WTC11 (cell line): ENCODE measurements at regions not wholly inside any gene's neighbourhood (a gene's known extent, or its start where the extent isn't known, plus 50 kb on each side); places are given as distances from the start of the nearest gene placed in this dataset.

Experiments
- CREB1 ChIP-seq: sonication (generic); formaldehyde crosslinking; IDR thresholded peaks from 2 replicates; pipeline ENCODE4 v1.8.0; 2023; ENCODE audit warnings: mild to moderate bottlenecking, missing genetic modification reagents
- CTCF ChIP-seq: fragments of 200-600 bp; IDR thresholded peaks from 2 replicates; pipeline ENCODE4 v1.8.0; 2022; ENCODE audit warnings: antibody characterized with exemption
- E2F5 ChIP-seq: sonication (generic); formaldehyde crosslinking; IDR thresholded peaks from 2 replicates; pipeline ENCODE4 v1.8.1; 2022; ENCODE audit warnings: mild to moderate bottlenecking, moderate library complexity, missing genetic modification reagents
- ESRRA ChIP-seq: sonication (generic); formaldehyde crosslinking; IDR thresholded peaks from 2 replicates; pipeline ENCODE4 v1.8.1; 2022; ENCODE audit warnings: mild to moderate bottlenecking, missing genetic modification reagents, borderline replicate concordance
- FOXK1 ChIP-seq: sonication (generic); formaldehyde crosslinking; IDR thresholded peaks from 2 replicates; pipeline ENCODE4 v1.8.0; 2022; ENCODE audit warnings: mild to moderate bottlenecking, moderate library complexity, missing genetic modification reagents
- MAX ChIP-seq: sonication (generic); formaldehyde crosslinking; IDR thresholded peaks from 2 replicates; pipeline ENCODE4 v1.8.0; 2022; ENCODE audit warnings: mild to moderate bottlenecking, missing genetic modification reagents
- SOX15 ChIP-seq: fragments of 250-450 bp; sonication (Bioruptor Pico); IDR thresholded peaks from 2 replicates; pipeline ENCODE4 v1.9.0; 2021; ENCODE audit warnings: mild to moderate bottlenecking
- TCF7 ChIP-seq: sonication (generic); formaldehyde crosslinking; IDR thresholded peaks from 2 replicates; pipeline ENCODE4 v1.8.0; 2022; ENCODE audit warnings: mild to moderate bottlenecking, low read depth, missing genetic modification reagents, moderate library complexity
- ZBTB21 ChIP-seq: sonication (generic); formaldehyde crosslinking; IDR thresholded peaks from 2 replicates; pipeline ENCODE4 v1.8.1; 2023; ENCODE audit warnings: mild to moderate bottlenecking, missing genetic modification reagents, borderline replicate concordance
- ZBTB43 ChIP-seq: sonication (generic); formaldehyde crosslinking; IDR thresholded peaks from 2 replicates; pipeline ENCODE4 v1.8.1; 2023; ENCODE audit warnings: mild to moderate bottlenecking, missing genetic modification reagents

GRCh38 chr6:66675906-66676305 is 968.9 kb upstream of the EYS start:
- TF ChIP-seq CTCF: no peak
- TF ChIP-seq TCF7: no peak
- TF ChIP-seq E2F5: no peak
- TF ChIP-seq ZBTB21 (CRISPR knock-in tag): no peak
- no peak for TF ChIP-seq CREB1 (CRISPR knock-in tag)
- no peak for TF ChIP-seq ESRRA (CRISPR knock-in tag)
- TF ChIP-seq MAX (CRISPR knock-in tag): no peak
- TF ChIP-seq SOX15 (CRISPR knock-in tag): no peak
- TF ChIP-seq FOXK1: no peak
- no peak for TF ChIP-seq ZBTB43 (CRISPR knock-in tag)
